Testis (tissue), 2 donors: ENCODE measurements at regions not wholly inside any gene's neighbourhood (a gene's known extent, or its start where the extent isn't known, plus 50 kb on each side); places are given as distances from the start of the nearest gene placed in this dataset.
A peak's percentile ranks its signal among the peaks of the same experiment; 100 is the strongest.

Experiments
- DNase-seq: peaks from one replicate; pipeline ENCODE4 v3.0.0-alpha.2; 2019
- H3K27ac ChIP-seq, 2 donors: fragments of 200-600 bp; sonication (generic); one replicate each; pipeline ENCODE4 v1.5.1; 2019
- H3K27me3 ChIP-seq: fragments of 200-600 bp; sonication (generic); one replicate; pipeline ENCODE4 v1.5.1; 2019
- H3K36me3 ChIP-seq: fragments of 200-600 bp; sonication (generic); one replicate; pipeline ENCODE4 v1.5.1; 2017; ENCODE audit warnings: low read depth; ENCODE audit errors: missing control alignments
- H3K4me1 ChIP-seq: fragments of 200-600 bp; sonication (generic); one replicate; pipeline ENCODE4 v1.5.1; 2019
- H3K4me3 ChIP-seq, 2 donors: fragments of 200-600 bp; sonication (generic); one replicate each; pipeline ENCODE4 v1.5.1; 2017 to 2019
- H3K9me3 ChIP-seq: fragments of 200-600 bp; sonication (generic); one replicate; pipeline ENCODE4 v1.5.1; 2017
- POLR2A ChIP-seq: fragments of 450-650 bp; IDR thresholded peaks from one replicate; pipeline ENCODE4 v1.6.1; 2017; ENCODE audit warnings: antibody characterized with exemption, mild to moderate bottlenecking, moderate library complexity
- WGBS, 2 donors: methylation state at CpG; one replicate each; pipeline ENCODE4 v1.1.5; 2018; 5-methylcytosine and 5-hydroxymethylcytosine counted together
- intact Hi-C: fragments of 100-400 bp; cut with DNase I; formaldehyde crosslinking; loops from one replicate; pipeline ENCODE4 v1.15.1; 2023; ENCODE audit warnings: low total_unique reads
- TF ChIP-seq, protein P1 (sequence below), 3 experiments: fragments of 450-650 bp in 2 of 3; fragments of 200-600 bp in 1 of 3; sonication (generic) in 1 of 3; IDR thresholded peaks; one replicate each; pipeline ENCODE4 v1.5.1; 2016 to 2019; ENCODE audit warnings: antibody characterized with exemption in 3 of 3, mild to moderate bottlenecking in 2 of 3, moderate library complexity in 1 of 3

DNA sequence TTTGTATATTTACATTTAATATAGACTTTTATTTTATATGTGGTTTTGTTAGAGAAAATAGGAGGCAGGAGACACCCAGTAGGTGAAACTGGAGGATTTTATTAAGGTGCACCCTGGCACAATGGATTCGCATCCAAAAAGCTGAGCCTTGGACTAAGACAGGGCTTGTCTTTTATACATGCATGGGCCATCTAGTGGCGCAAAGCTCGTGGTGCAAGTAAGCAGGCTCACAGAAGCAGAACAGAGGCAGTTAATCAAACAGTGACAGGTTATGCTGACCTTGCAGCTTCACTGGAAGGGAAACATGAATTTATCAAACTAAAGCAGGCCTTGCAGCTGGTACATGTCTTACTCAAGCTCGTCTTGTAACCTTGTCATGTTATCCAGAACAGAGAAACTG is 58.8 kb upstream of the ZNF681 start:
- DNase-seq, result peak; percentile 71
- Histone ChIP-seq H3K36me3 (no peaks in the 10 kb centered on the region), H3K9me3 (no peaks in the 10 kb centered on the region), H3K27me3 (no peaks in the 10 kb centered on the region), H3K4me1 (no peaks in the 10 kb centered on the region), H3K27ac (no peak overlapping the region), H3K4me3 (no peak overlapping the region)
- intact Hi-C loops, result no loop called here
- TF ChIP-seq POLR2A, result no peak
- TF ChIP-seq, protein P1, sequence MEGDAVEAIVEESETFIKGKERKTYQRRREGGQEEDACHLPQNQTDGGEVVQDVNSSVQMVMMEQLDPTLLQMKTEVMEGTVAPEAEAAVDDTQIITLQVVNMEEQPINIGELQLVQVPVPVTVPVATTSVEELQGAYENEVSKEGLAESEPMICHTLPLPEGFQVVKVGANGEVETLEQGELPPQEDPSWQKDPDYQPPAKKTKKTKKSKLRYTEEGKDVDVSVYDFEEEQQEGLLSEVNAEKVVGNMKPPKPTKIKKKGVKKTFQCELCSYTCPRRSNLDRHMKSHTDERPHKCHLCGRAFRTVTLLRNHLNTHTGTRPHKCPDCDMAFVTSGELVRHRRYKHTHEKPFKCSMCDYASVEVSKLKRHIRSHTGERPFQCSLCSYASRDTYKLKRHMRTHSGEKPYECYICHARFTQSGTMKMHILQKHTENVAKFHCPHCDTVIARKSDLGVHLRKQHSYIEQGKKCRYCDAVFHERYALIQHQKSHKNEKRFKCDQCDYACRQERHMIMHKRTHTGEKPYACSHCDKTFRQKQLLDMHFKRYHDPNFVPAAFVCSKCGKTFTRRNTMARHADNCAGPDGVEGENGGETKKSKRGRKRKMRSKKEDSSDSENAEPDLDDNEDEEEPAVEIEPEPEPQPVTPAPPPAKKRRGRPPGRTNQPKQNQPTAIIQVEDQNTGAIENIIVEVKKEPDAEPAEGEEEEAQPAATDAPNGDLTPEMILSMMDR (IDR thresholded peaks at IDR 0.05), result peak in 2 of 3 experiments; percentile 15 to 35
- WGBS, 2 donors, result 56 to 57% methylated on average over 4 of the region's 4 CpGs

DNA sequence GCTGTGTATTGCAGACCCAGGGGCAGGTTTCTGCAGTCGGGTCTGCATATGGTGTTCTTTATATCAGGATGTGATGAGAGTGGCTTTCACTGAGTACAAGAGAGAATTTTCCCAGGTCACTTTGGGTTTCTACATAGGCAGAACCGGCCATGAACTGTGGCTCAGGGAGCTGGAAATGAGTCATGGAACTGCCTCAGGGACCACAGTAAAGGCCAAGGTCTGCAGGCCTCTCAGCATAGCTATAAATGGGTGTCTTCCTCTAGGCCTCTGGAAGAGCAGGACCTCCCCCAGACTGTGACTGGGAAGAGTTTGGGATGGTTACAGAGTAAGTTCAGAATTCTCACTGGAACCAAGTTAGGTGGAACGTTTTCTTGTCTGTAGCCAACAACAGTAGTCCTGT is 51.8 kb upstream of the ZNF681 start:
- intact Hi-C loops, result no loop called here
- no peak for DNase-seq
- Histone ChIP-seq H3K9me3 (no peaks in the 10 kb centered on the region), H3K27me3 (no peaks in the 10 kb centered on the region), H3K4me1 (no peaks in the 10 kb centered on the region), H3K4me3 (no peak overlapping the region), H3K36me3 (no peaks in the 10 kb centered on the region), H3K27ac (no peak overlapping the region)
- WGBS, 2 donors, result 58 to 63% methylated on average over 3 of the region's 3 CpGs
- TF ChIP-seq, protein P1 (IDR thresholded peaks at IDR 0.05), result no peak
- no peak for TF ChIP-seq POLR2A
